Ishikawa (cell line): ENCODE measurements at regions not wholly inside any gene's neighbourhood (a gene's known extent, or its start where the extent isn't known, plus 50 kb on each side); places are given as distances from the start of the nearest gene placed in this dataset.

Source experiments
- CEBPB ChIP-seq: IDR thresholded peaks from 2 replicates; pipeline ENCODE4 v1.6.1; 2012
- CREB1 ChIP-seq: IDR thresholded peaks from 2 replicates; pipeline ENCODE4 v1.6.1; 2012; ENCODE audit warnings: low read depth
- EP300 ChIP-seq: IDR thresholded peaks from 2 replicates; pipeline ENCODE4 v1.6.1; 2012; ENCODE audit warnings: borderline replicate concordance
- FOXM1 ChIP-seq: IDR thresholded peaks from 2 replicates; pipeline ENCODE4 v1.6.1; 2012; ENCODE audit warnings: low read depth, borderline replicate concordance
- MAX ChIP-seq: IDR thresholded peaks from 2 replicates; pipeline ENCODE4 v1.6.1; 2012
- NFIC ChIP-seq: IDR thresholded peaks from 2 replicates; pipeline ENCODE4 v1.6.1; 2012
- RAD21 ChIP-seq: IDR thresholded peaks from 2 replicates; pipeline ENCODE4 v1.6.1; 2012; ENCODE audit warnings: low read depth
- REST ChIP-seq: IDR thresholded peaks from 2 replicates; pipeline ENCODE4 v1.6.1; 2012; ENCODE audit warnings: low read depth, mild to moderate bottlenecking
- TAF1 ChIP-seq: IDR thresholded peaks from 2 replicates; pipeline ENCODE4 v1.6.1; 2012; ENCODE audit warnings: low read depth, mild to moderate bottlenecking
- TCF12 ChIP-seq: IDR thresholded peaks from 2 replicates; pipeline ENCODE4 v1.6.1; 2012; ENCODE audit warnings: low read depth
- TEAD4 ChIP-seq: IDR thresholded peaks from 2 replicates; pipeline ENCODE4 v1.6.1; 2012
- USF1 ChIP-seq: IDR thresholded peaks from 2 replicates; pipeline ENCODE4 v1.6.1; 2012
- YY1 ChIP-seq: IDR thresholded peaks from 2 replicates; pipeline ENCODE4 v1.6.1; 2012; ENCODE audit warnings: low read depth
- ZBTB7A ChIP-seq: IDR thresholded peaks from 2 replicates; pipeline ENCODE4 v1.6.1; 2012; ENCODE audit warnings: low read depth

GRCh38 chr6:81682858-81683620 lies 69.4 kb downstream of the TENT5A start:
- no peak for TF ChIP-seq CEBPB
- TF ChIP-seq CREB1: no peak
- TF ChIP-seq NFIC: no peak
- no peak for TF ChIP-seq REST
- no peak for TF ChIP-seq MAX
- TF ChIP-seq EP300: no peak
- no peak for TF ChIP-seq TCF12
- TF ChIP-seq USF1: no peak
- TF ChIP-seq RAD21: no peak
- no peak for TF ChIP-seq TAF1
- no peak for TF ChIP-seq TEAD4
- TF ChIP-seq FOXM1: no peak
- no peak for TF ChIP-seq YY1
- TF ChIP-seq ZBTB7A: no peak
